Ishikawa (cell line): ENCODE measurements at regions not wholly inside any gene's neighbourhood (a gene's known extent, or its start where the extent isn't known, plus 50 kb on each side); places are given as distances from the start of the nearest gene placed in this dataset.

Experiments
- CREB1 ChIP-seq: IDR thresholded peaks from 2 replicates; pipeline ENCODE4 v1.6.1; 2012; ENCODE audit warnings: low read depth
- EGR1 ChIP-seq: IDR thresholded peaks from 2 replicates; pipeline ENCODE4 v1.6.1; 2012
- EP300 ChIP-seq: IDR thresholded peaks from 2 replicates; pipeline ENCODE4 v1.6.1; 2012; ENCODE audit warnings: borderline replicate concordance
- FOXM1 ChIP-seq: IDR thresholded peaks from 2 replicates; pipeline ENCODE4 v1.6.1; 2012; ENCODE audit warnings: low read depth, borderline replicate concordance
- NFIC ChIP-seq: IDR thresholded peaks from 2 replicates; pipeline ENCODE4 v1.6.1; 2012
- RAD21 ChIP-seq: IDR thresholded peaks from 2 replicates; pipeline ENCODE4 v1.6.1; 2012; ENCODE audit warnings: low read depth
- TAF1 ChIP-seq: IDR thresholded peaks from 2 replicates; pipeline ENCODE4 v1.6.1; 2012; ENCODE audit warnings: low read depth, mild to moderate bottlenecking
- TCF12 ChIP-seq: IDR thresholded peaks from 2 replicates; pipeline ENCODE4 v1.6.1; 2012; ENCODE audit warnings: low read depth
- YY1 ChIP-seq: IDR thresholded peaks from 2 replicates; pipeline ENCODE4 v1.6.1; 2012; ENCODE audit warnings: low read depth
- ZBTB7A ChIP-seq: IDR thresholded peaks from 2 replicates; pipeline ENCODE4 v1.6.1; 2012; ENCODE audit warnings: low read depth
- TF ChIP-seq, protein P1 (sequence below): IDR thresholded peaks from 2 replicates; pipeline ENCODE4 v1.6.1; 2012; ENCODE audit warnings: low read depth, mild to moderate bottlenecking
- TF ChIP-seq, protein P2 (sequence below): IDR thresholded peaks from 2 replicates; pipeline ENCODE4 v1.6.1; 2012

DNA sequence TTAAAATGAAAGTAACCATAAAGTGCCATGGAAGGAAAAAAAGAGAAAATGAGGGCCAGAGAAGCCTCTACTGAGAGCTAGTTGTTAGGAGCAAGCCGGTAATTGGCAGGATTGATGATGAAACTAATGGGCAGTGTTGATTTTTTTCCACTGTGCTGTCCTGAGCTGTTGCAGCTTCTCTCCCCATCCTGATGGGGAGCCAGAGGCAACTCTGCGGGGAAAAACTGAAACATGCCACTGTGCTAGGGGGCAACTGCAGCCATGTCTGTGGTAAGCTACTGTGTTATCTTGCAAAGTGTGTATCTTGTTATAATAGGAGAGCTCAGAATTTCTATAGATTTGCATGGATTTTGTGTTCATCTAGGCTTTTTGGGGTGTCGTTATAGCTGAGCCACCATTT, 487.9 kb downstream of the STK39 start:
- TF ChIP-seq TCF12 (no peak), RAD21 (no peak), EGR1 (no peak), TAF1 (no peak), EP300 (no peak), YY1 (no peak), NFIC (no peak), ZBTB7A (no peak), CREB1 (no peak), FOXM1 (no peak)
- TF ChIP-seq, protein P1, sequence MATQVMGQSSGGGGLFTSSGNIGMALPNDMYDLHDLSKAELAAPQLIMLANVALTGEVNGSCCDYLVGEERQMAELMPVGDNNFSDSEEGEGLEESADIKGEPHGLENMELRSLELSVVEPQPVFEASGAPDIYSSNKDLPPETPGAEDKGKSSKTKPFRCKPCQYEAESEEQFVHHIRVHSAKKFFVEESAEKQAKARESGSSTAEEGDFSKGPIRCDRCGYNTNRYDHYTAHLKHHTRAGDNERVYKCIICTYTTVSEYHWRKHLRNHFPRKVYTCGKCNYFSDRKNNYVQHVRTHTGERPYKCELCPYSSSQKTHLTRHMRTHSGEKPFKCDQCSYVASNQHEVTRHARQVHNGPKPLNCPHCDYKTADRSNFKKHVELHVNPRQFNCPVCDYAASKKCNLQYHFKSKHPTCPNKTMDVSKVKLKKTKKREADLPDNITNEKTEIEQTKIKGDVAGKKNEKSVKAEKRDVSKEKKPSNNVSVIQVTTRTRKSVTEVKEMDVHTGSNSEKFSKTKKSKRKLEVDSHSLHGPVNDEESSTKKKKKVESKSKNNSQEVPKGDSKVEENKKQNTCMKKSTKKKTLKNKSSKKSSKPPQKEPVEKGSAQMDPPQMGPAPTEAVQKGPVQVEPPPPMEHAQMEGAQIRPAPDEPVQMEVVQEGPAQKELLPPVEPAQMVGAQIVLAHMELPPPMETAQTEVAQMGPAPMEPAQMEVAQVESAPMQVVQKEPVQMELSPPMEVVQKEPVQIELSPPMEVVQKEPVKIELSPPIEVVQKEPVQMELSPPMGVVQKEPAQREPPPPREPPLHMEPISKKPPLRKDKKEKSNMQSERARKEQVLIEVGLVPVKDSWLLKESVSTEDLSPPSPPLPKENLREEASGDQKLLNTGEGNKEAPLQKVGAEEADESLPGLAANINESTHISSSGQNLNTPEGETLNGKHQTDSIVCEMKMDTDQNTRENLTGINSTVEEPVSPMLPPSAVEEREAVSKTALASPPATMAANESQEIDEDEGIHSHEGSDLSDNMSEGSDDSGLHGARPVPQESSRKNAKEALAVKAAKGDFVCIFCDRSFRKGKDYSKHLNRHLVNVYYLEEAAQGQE: no peak
- TF ChIP-seq, protein P2, sequence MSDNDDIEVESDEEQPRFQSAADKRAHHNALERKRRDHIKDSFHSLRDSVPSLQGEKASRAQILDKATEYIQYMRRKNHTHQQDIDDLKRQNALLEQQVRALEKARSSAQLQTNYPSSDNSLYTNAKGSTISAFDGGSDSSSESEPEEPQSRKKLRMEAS: no peak
